ENCODE measurements at regions not wholly inside any gene's neighbourhood (a gene's known extent, or its start where the extent isn't known, plus 50 kb on each side); places are given as distances from the start of the nearest gene placed in this dataset.

- TF ChIP-seq CTCF (IDR thresholded peaks at IDR 0.05 in 8 of 11, conservative IDR thresholded peaks at IDR 0.05 in 3 of 11) (no peak), POLR2A (IDR thresholded peaks at IDR 0.05) (no peak)
Measured at GRCh38 chr12:33006106-33006505, 109.5 kb upstream of the PKP2 start.

All from spleen (tissue), 7 donors.